ENCODE measurements at regions not wholly inside any gene's neighbourhood (a gene's known extent, or its start where the extent isn't known, plus 50 kb on each side); places are given as distances from the start of the nearest gene placed in this dataset.

DNA sequence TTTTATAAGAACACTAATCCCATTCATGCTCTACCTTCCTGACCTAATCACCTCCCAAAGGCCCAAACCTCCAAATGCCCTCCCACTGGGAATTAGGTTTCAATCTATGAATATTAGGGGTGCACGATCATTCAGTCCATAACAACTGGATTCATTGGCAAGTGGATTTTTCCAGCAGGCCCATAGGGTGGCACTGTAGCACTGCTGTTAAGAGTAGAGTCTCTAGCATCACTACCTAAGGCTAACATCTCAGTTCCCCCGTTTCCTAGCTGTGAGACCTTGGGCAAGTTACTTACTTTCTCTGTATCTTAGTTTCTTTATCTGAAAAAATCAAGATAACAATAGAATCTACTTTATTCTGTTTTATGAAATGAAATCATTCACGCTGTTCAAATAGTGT is 315.8 kb downstream of the STIM2 start:
- TF ChIP-seq, protein P1, sequence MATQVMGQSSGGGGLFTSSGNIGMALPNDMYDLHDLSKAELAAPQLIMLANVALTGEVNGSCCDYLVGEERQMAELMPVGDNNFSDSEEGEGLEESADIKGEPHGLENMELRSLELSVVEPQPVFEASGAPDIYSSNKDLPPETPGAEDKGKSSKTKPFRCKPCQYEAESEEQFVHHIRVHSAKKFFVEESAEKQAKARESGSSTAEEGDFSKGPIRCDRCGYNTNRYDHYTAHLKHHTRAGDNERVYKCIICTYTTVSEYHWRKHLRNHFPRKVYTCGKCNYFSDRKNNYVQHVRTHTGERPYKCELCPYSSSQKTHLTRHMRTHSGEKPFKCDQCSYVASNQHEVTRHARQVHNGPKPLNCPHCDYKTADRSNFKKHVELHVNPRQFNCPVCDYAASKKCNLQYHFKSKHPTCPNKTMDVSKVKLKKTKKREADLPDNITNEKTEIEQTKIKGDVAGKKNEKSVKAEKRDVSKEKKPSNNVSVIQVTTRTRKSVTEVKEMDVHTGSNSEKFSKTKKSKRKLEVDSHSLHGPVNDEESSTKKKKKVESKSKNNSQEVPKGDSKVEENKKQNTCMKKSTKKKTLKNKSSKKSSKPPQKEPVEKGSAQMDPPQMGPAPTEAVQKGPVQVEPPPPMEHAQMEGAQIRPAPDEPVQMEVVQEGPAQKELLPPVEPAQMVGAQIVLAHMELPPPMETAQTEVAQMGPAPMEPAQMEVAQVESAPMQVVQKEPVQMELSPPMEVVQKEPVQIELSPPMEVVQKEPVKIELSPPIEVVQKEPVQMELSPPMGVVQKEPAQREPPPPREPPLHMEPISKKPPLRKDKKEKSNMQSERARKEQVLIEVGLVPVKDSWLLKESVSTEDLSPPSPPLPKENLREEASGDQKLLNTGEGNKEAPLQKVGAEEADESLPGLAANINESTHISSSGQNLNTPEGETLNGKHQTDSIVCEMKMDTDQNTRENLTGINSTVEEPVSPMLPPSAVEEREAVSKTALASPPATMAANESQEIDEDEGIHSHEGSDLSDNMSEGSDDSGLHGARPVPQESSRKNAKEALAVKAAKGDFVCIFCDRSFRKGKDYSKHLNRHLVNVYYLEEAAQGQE (IDR thresholded peaks at IDR 0.05; ENCODE audit: unreplicated experiment): no peak
- TF ChIP-seq, protein P2, sequence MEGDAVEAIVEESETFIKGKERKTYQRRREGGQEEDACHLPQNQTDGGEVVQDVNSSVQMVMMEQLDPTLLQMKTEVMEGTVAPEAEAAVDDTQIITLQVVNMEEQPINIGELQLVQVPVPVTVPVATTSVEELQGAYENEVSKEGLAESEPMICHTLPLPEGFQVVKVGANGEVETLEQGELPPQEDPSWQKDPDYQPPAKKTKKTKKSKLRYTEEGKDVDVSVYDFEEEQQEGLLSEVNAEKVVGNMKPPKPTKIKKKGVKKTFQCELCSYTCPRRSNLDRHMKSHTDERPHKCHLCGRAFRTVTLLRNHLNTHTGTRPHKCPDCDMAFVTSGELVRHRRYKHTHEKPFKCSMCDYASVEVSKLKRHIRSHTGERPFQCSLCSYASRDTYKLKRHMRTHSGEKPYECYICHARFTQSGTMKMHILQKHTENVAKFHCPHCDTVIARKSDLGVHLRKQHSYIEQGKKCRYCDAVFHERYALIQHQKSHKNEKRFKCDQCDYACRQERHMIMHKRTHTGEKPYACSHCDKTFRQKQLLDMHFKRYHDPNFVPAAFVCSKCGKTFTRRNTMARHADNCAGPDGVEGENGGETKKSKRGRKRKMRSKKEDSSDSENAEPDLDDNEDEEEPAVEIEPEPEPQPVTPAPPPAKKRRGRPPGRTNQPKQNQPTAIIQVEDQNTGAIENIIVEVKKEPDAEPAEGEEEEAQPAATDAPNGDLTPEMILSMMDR (conservative IDR thresholded peaks at IDR 0.05; ENCODE audit: low read depth in 2 of 2): peak; percentile 67 to 89
- TF ChIP-seq EZH2phosphoT487 (IDR thresholded peaks at IDR 0.05; ENCODE audit: unreplicated experiment) (no peak), JUNB (IDR thresholded peaks at IDR 0.05; ENCODE audit: unreplicated experiment) (no peak), EZH2 (IDR thresholded peaks at IDR 0.05; ENCODE audit: low read depth, unreplicated experiment) (no peak), STAT1 (IDR thresholded peaks at IDR 0.05; ENCODE audit: unreplicated experiment) (no peak), CREB1 (CRISPR knock-in tag; IDR thresholded peaks at IDR 0.05; ENCODE audit: low read depth) (no peak), POLR2AphosphoS5 (IDR thresholded peaks at IDR 0.05; ENCODE audit: low read depth) (no peak), ZNF114 (CRISPR knock-in tag; IDR thresholded peaks at IDR 0.05) (no peak), ZNF331 (CRISPR knock-in tag; IDR thresholded peaks at IDR 0.05; ENCODE audit: low read depth) (no peak), NANOG (IDR thresholded peaks at IDR 0.05; ENCODE audit: borderline replicate concordance) (no peak)
